ENCODE measurements at regions not wholly inside any gene's neighbourhood (a gene's known extent, or its start where the extent isn't known, plus 50 kb on each side); places are given as distances from the start of the nearest gene placed in this dataset.

DNA sequence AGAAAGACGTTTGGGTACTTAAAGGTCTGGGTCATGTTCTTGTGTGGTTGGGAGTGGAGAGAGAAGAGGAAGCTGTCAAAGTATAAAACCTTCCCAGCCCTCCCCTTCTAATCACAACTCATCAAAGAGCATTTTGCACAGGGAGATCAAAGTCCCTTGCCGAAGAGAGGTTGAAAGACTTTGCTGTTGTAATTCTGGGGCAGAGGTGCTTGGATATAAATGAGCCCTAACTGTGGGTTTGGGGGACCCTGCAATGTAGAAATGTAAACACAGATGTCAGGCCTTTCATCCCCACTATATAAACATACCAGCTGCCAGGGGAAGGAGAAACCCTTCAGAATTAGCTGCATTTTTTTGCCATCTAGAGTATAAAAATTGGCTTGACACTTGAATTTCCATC, 182.1 kb downstream of the ETAA1 start:
- DNase-seq (ENCODE audit: low read depth, low spot score) = no peak
- no peak for ATAC-seq
- ChIA-PET CTCF (no interaction called here), POLR2A (no interaction called here), SMC1A (ENCODE audit: uncharacterized antibody, unreplicated experiment) (no interaction called here), RAD21 (ENCODE audit: unreplicated experiment) (no interaction called here)
- FAIRE-seq = no peak
- H3K4me1 ChIP-seq (ENCODE audit: control insufficient read depth, insufficient read depth, low read length) = no peaks in the 10 kb centered on the region
- BruUV-seq (replicated peaks) = no TSS peak
- in situ Hi-C loops (cut with MboI) = no loop called here
- H4K20me1 ChIP-seq (ENCODE audit: control insufficient read depth, insufficient read depth) = no peaks in the 10 kb centered on the region
- no peaks in the 10 kb centered on the region for H3K27me3 ChIP-seq (replicated peaks in 1 of 2; ENCODE audit: control insufficient read depth in 2 of 2, insufficient read depth in 2 of 2, low read length in 1 of 2)
- no peaks in the 10 kb centered on the region for H3K79me2 ChIP-seq (ENCODE audit: control insufficient read depth, insufficient read depth, low read length)
- no peaks in the 10 kb centered on the region for H3K9me3 ChIP-seq (replicated peaks; ENCODE audit: control insufficient read depth, insufficient read depth, low read length)
- no peaks in the 10 kb centered on the region for H3K36me3 ChIP-seq (ENCODE audit: control insufficient read depth in 2 of 2, insufficient read depth in 2 of 2, low read length in 1 of 2)
- H2AFZ ChIP-seq (ENCODE audit: control insufficient read depth, low read depth, low read length) = no peak overlapping the region
- intact Hi-C loops (cut with micrococcal nuclease; ENCODE audit: unreplicated experiment) = no loop called here
- H3K4me3 ChIP-seq = no peak overlapping the region
- no peak overlapping the region for H3K9ac ChIP-seq (ENCODE audit: control insufficient read depth, insufficient read depth, low read length)
- 0% methylated on average over 2 of the region's 2 CpGs for WGBS (ENCODE audit: insufficient coverage, insufficient replicate concordance, low lambda C conversion rate, missing lambda C conversion rate)
- no peak overlapping the region for H3K4me2 ChIP-seq (ENCODE audit: control insufficient read depth, insufficient read depth)
- no peak overlapping the region for H3K27ac ChIP-seq (ENCODE audit: control insufficient read depth, insufficient read depth)
- no peak for TF ChIP-seq RBBP5 (conservative IDR thresholded peaks at IDR 0.05)

GRCh38 chr2:67579806-67580205, 182.7 kb downstream of the ETAA1 start:
- in situ Hi-C loops (cut with MboI) (no loop called here), intact Hi-C loops (cut with micrococcal nuclease; ENCODE audit: unreplicated experiment) (no loop called here)
- no peak overlapping the region for H3K4me3 ChIP-seq
- ChIA-PET SMC1A (ENCODE audit: uncharacterized antibody, unreplicated experiment) (no interaction called here), POLR2A (no interaction called here), CTCF (no interaction called here), RAD21 (ENCODE audit: unreplicated experiment) (no interaction called here)
- no peaks in the 10 kb centered on the region for H3K79me2 ChIP-seq (ENCODE audit: control insufficient read depth, insufficient read depth, low read length)
- H3K9ac ChIP-seq (ENCODE audit: control insufficient read depth, insufficient read depth, low read length) = no peak overlapping the region
- no peaks in the 10 kb centered on the region for H3K36me3 ChIP-seq (ENCODE audit: control insufficient read depth in 2 of 2, insufficient read depth in 2 of 2, low read length in 1 of 2)
- FAIRE-seq (no peak), DNase-seq (ENCODE audit: low read depth, low spot score) (no peak), ATAC-seq (no peak)
- no peak overlapping the region for H2AFZ ChIP-seq (ENCODE audit: control insufficient read depth, low read depth, low read length)
- no peaks in the 10 kb centered on the region for H4K20me1 ChIP-seq (ENCODE audit: control insufficient read depth, insufficient read depth)
- BruUV-seq (replicated peaks) = no TSS peak
- no peaks in the 10 kb centered on the region for H3K4me1 ChIP-seq (ENCODE audit: control insufficient read depth, insufficient read depth, low read length)
- no peak overlapping the region for H3K4me2 ChIP-seq (ENCODE audit: control insufficient read depth, insufficient read depth)
- H3K9me3 ChIP-seq (replicated peaks; ENCODE audit: control insufficient read depth, insufficient read depth, low read length) = no peaks in the 10 kb centered on the region
- no peaks in the 10 kb centered on the region for H3K27me3 ChIP-seq (replicated peaks in 1 of 2; ENCODE audit: control insufficient read depth in 2 of 2, insufficient read depth in 2 of 2, low read length in 1 of 2)
- 0% methylated on average over 1 of the region's 1 CpG for whole genome bisulfite sequencing (ENCODE audit: insufficient coverage, insufficient replicate concordance, low lambda C conversion rate, missing lambda C conversion rate)
- H3K27ac ChIP-seq (ENCODE audit: control insufficient read depth, insufficient read depth) = no peak overlapping the region
- TF ChIP-seq SMAD5 (IDR thresholded peaks at IDR 0.05; ENCODE audit: low read depth) = no peak
- no peak for TF ChIP-seq ZNF24 (IDR thresholded peaks at IDR 0.05)
- TF ChIP-seq BCL11A (IDR thresholded peaks at IDR 0.05; ENCODE audit: low read depth, low read length) = no peak
- TF ChIP-seq SREBF1 (IDR thresholded peaks at IDR 0.05; ENCODE audit: low read length) = no peak
- no peak for TF ChIP-seq ZNF274 (IDR thresholded peaks at IDR 0.05; ENCODE audit: insufficient read depth, insufficient read length)
- TF ChIP-seq TCF3 (IDR thresholded peaks at IDR 0.05; ENCODE audit: borderline replicate concordance, insufficient read depth, low read depth, low read length) = no peak
- no peak for TF ChIP-seq PAX8 (IDR thresholded peaks at IDR 0.05)
- TF ChIP-seq EP300 (IDR thresholded peaks at IDR 0.05; ENCODE audit: borderline replicate concordance in 1 of 2, control insufficient read depth in 1 of 2, low read depth in 2 of 2, low read length in 2 of 2) = no peak
- TF ChIP-seq ELK1 (IDR thresholded peaks at IDR 0.05; ENCODE audit: low read depth, low read length) = no peak
- no peak for TF ChIP-seq STAT1 (conservative IDR thresholded peaks at IDR 0.05)
- TF ChIP-seq ASH2L (IDR thresholded peaks at IDR 0.05; ENCODE audit: borderline replicate concordance, low read depth) = no peak
- TF ChIP-seq ZBTB4 (CRISPR knock-in tag; IDR thresholded peaks at IDR 0.05) = no peak
- TF ChIP-seq E2F4 (IDR thresholded peaks at IDR 0.05; ENCODE audit: low read depth, low read length) = no peak
- TF ChIP-seq PAX5 (IDR thresholded peaks at IDR 0.05; ENCODE audit: borderline replicate concordance, low read depth, low read length) = no peak
- no peak for TF ChIP-seq BRCA1 (IDR thresholded peaks at IDR 0.05; ENCODE audit: low read depth, low read length)

Measured in GM12878 (cell line).